ENCODE measurements at regions not wholly inside any gene's neighbourhood (a gene's known extent, or its start where the extent isn't known, plus 50 kb on each side); places are given as distances from the start of the nearest gene placed in this dataset.

- Histone ChIP-seq H3K4me3 (ENCODE audit: control insufficient read depth in 1 of 7, extremely low read depth in 1 of 7, insufficient read depth in 4 of 7, low read depth in 2 of 7, low read length in 6 of 7) (no peak overlapping the region), H3K4me1 (ENCODE audit: control extremely low read depth in 1 of 4, control insufficient read depth in 4 of 4, insufficient read depth in 4 of 4, low read length in 3 of 4) (no peaks in the 10 kb centered on the region), H3K27ac (ENCODE audit: insufficient read depth in 1 of 2, low read depth in 1 of 2, low read length in 2 of 2, poor library complexity in 1 of 2, severe bottlenecking in 2 of 2) (no peak overlapping the region), H3K36me3 (ENCODE audit: control insufficient read depth in 4 of 4, insufficient read depth in 4 of 4, low read length in 3 of 4) (no peaks in the 10 kb centered on the region), H3K9me3 (ENCODE audit: control extremely low read depth in 1 of 5, control insufficient read depth in 4 of 5, insufficient read depth in 2 of 5, low read depth in 1 of 5, low read length in 4 of 5) (peaks cover 0 to 1% (median 0%) of the 10 kb centered on the region in 5 experiments), H3K27me3 (replicated peaks in 2 of 5; ENCODE audit: control insufficient read depth in 4 of 5, insufficient read depth in 5 of 5, low read length in 4 of 5) (no peaks in the 10 kb centered on the region)
- POLR2A ChIA-PET, result no interaction called here
- CTCF ChIA-PET, result no interaction called here
- DNase-seq, result no peak
Measured at GRCh38 chr2:208638059-208638458, 231.5 kb downstream of the PTH2R start.

GRCh38 chr2:208642125-208642779 lies 235.7 kb downstream of the PTH2R start:
- no peak overlapping the region for H3K27ac ChIP-seq (ENCODE audit: insufficient read depth in 1 of 2, low read depth in 1 of 2, low read length in 2 of 2, poor library complexity in 1 of 2, severe bottlenecking in 2 of 2)
- WGBS (ENCODE audit: insufficient coverage), result no CpG with 5 or more reads among the region's 2 CpGs
- CTCF ChIA-PET, result no interaction called here
- DNase-seq, result no peak
- H3K9me3 ChIP-seq (ENCODE audit: control extremely low read depth in 1 of 5, control insufficient read depth in 4 of 5, insufficient read depth in 2 of 5, low read depth in 1 of 5, low read length in 4 of 5), result no peaks in the 10 kb centered on the region
- no peaks in the 10 kb centered on the region for H3K27me3 ChIP-seq (replicated peaks in 2 of 5; ENCODE audit: control insufficient read depth in 4 of 5, insufficient read depth in 5 of 5, low read length in 4 of 5)
- no peaks in the 10 kb centered on the region for H3K36me3 ChIP-seq (ENCODE audit: control insufficient read depth in 4 of 4, insufficient read depth in 4 of 4, low read length in 3 of 4)
- no peaks in the 10 kb centered on the region for H3K4me1 ChIP-seq (ENCODE audit: control extremely low read depth in 1 of 4, control insufficient read depth in 4 of 4, insufficient read depth in 4 of 4, low read length in 3 of 4)
- no peak overlapping the region for H3K4me3 ChIP-seq (ENCODE audit: control insufficient read depth in 1 of 7, extremely low read depth in 1 of 7, insufficient read depth in 4 of 7, low read depth in 2 of 7, low read length in 6 of 7)
- POLR2A ChIA-PET, result interaction anchor here (0.6 kb wide), 1 partner anchor 38 kb away, joined by 3 read pairs; no protein-coding TSS in a partner anchor

GRCh38 chr2:208643145-208643544 lies 236.6 kb downstream of the PTH2R start:
- Histone ChIP-seq H3K9me3 (ENCODE audit: control extremely low read depth in 1 of 5, control insufficient read depth in 4 of 5, insufficient read depth in 2 of 5, low read depth in 1 of 5, low read length in 4 of 5) (no peaks in the 10 kb centered on the region), H3K4me3 (ENCODE audit: control insufficient read depth in 1 of 7, extremely low read depth in 1 of 7, insufficient read depth in 4 of 7, low read depth in 2 of 7, low read length in 6 of 7) (no peak overlapping the region), H3K27ac (ENCODE audit: insufficient read depth in 1 of 2, low read depth in 1 of 2, low read length in 2 of 2, poor library complexity in 1 of 2, severe bottlenecking in 2 of 2) (no peak overlapping the region), H3K27me3 (replicated peaks in 2 of 5; ENCODE audit: control insufficient read depth in 4 of 5, insufficient read depth in 5 of 5, low read length in 4 of 5) (no peaks in the 10 kb centered on the region), H3K4me1 (ENCODE audit: control extremely low read depth in 1 of 4, control insufficient read depth in 4 of 4, insufficient read depth in 4 of 4, low read length in 3 of 4) (no peaks in the 10 kb centered on the region), H3K36me3 (ENCODE audit: control insufficient read depth in 4 of 4, insufficient read depth in 4 of 4, low read length in 3 of 4) (no peaks in the 10 kb centered on the region)
- no peak for DNase-seq
- POLR2A ChIA-PET, result no interaction called here
- CTCF ChIA-PET, result no interaction called here
- WGBS (ENCODE audit: insufficient coverage), result no CpG with 5 or more reads among the region's 1 CpG

- no peak overlapping the region for H3K4me3 ChIP-seq (ENCODE audit: control insufficient read depth in 1 of 7, extremely low read depth in 1 of 7, insufficient read depth in 4 of 7, low read depth in 2 of 7, low read length in 6 of 7)
- H3K4me1 ChIP-seq (ENCODE audit: control extremely low read depth in 1 of 4, control insufficient read depth in 4 of 4, insufficient read depth in 4 of 4, low read length in 3 of 4), result no peaks in the 10 kb centered on the region
- no peaks in the 10 kb centered on the region for H3K9me3 ChIP-seq (ENCODE audit: control extremely low read depth in 1 of 5, control insufficient read depth in 4 of 5, insufficient read depth in 2 of 5, low read depth in 1 of 5, low read length in 4 of 5)
- ChIA-PET CTCF (no interaction called here), POLR2A (no interaction called here)
- no peak overlapping the region for H3K27ac ChIP-seq (ENCODE audit: insufficient read depth in 1 of 2, low read depth in 1 of 2, low read length in 2 of 2, poor library complexity in 1 of 2, severe bottlenecking in 2 of 2)
- H3K36me3 ChIP-seq (ENCODE audit: control insufficient read depth in 4 of 4, insufficient read depth in 4 of 4, low read length in 3 of 4), result no peaks in the 10 kb centered on the region
- WGBS (ENCODE audit: insufficient coverage), result no CpG with 5 or more reads among the region's 1 CpG
- H3K27me3 ChIP-seq (replicated peaks in 2 of 5; ENCODE audit: control insufficient read depth in 4 of 5, insufficient read depth in 5 of 5, low read length in 4 of 5), result no peaks in the 10 kb centered on the region
- DNase-seq, result no peak
Measured at GRCh38 chr2:208645226-208645625, 238.6 kb downstream of the PTH2R start.

GRCh38 chr2:208648368-208648767 lies 241.8 kb downstream of the PTH2R start:
- Histone ChIP-seq H3K36me3 (ENCODE audit: control insufficient read depth in 4 of 4, insufficient read depth in 4 of 4, low read length in 3 of 4) (no peaks in the 10 kb centered on the region), H3K27me3 (replicated peaks in 2 of 5; ENCODE audit: control insufficient read depth in 4 of 5, insufficient read depth in 5 of 5, low read length in 4 of 5) (no peaks in the 10 kb centered on the region), H3K9me3 (ENCODE audit: control extremely low read depth in 1 of 5, control insufficient read depth in 4 of 5, insufficient read depth in 2 of 5, low read depth in 1 of 5, low read length in 4 of 5) (no peaks in the 10 kb centered on the region), H3K27ac (ENCODE audit: insufficient read depth in 1 of 2, low read depth in 1 of 2, low read length in 2 of 2, poor library complexity in 1 of 2, severe bottlenecking in 2 of 2) (no peak overlapping the region), H3K4me1 (ENCODE audit: control extremely low read depth in 1 of 4, control insufficient read depth in 4 of 4, insufficient read depth in 4 of 4, low read length in 3 of 4) (no peaks in the 10 kb centered on the region), H3K4me3 (ENCODE audit: control insufficient read depth in 1 of 7, extremely low read depth in 1 of 7, insufficient read depth in 4 of 7, low read depth in 2 of 7, low read length in 6 of 7) (no peak overlapping the region)
- DNase-seq, result no peak
- CTCF ChIA-PET, result no interaction called here
- POLR2A ChIA-PET, result no interaction called here
- no CpG with 5 or more reads among the region's 4 CpGs for WGBS (ENCODE audit: insufficient coverage)

GRCh38 chr2:208653383-208653782 lies 246.8 kb downstream of the PTH2R start:
- ChIA-PET POLR2A (no interaction called here), CTCF (no interaction called here)
- Histone ChIP-seq H3K4me3 (ENCODE audit: control insufficient read depth in 1 of 7, extremely low read depth in 1 of 7, insufficient read depth in 4 of 7, low read depth in 2 of 7, low read length in 6 of 7) (no peak overlapping the region), H3K4me1 (ENCODE audit: control extremely low read depth in 1 of 4, control insufficient read depth in 4 of 4, insufficient read depth in 4 of 4, low read length in 3 of 4) (no peaks in the 10 kb centered on the region), H3K36me3 (ENCODE audit: control insufficient read depth in 4 of 4, insufficient read depth in 4 of 4, low read length in 3 of 4) (no peaks in the 10 kb centered on the region), H3K27me3 (replicated peaks in 2 of 5; ENCODE audit: control insufficient read depth in 4 of 5, insufficient read depth in 5 of 5, low read length in 4 of 5) (no peaks in the 10 kb centered on the region), H3K27ac (ENCODE audit: insufficient read depth in 1 of 2, low read depth in 1 of 2, low read length in 2 of 2, poor library complexity in 1 of 2, severe bottlenecking in 2 of 2) (no peak overlapping the region), H3K9me3 (ENCODE audit: control extremely low read depth in 1 of 5, control insufficient read depth in 4 of 5, insufficient read depth in 2 of 5, low read depth in 1 of 5, low read length in 4 of 5) (no peaks in the 10 kb centered on the region)
- WGBS (ENCODE audit: insufficient coverage), result no CpG with 5 or more reads among the region's 3 CpGs
- DNase-seq, result no peak

GRCh38 chr2:208654056-208654455 lies 247.5 kb downstream of the PTH2R start:
- Histone ChIP-seq H3K4me3 (ENCODE audit: control insufficient read depth in 1 of 7, extremely low read depth in 1 of 7, insufficient read depth in 4 of 7, low read depth in 2 of 7, low read length in 6 of 7) (no peak overlapping the region), H3K27me3 (replicated peaks in 2 of 5; ENCODE audit: control insufficient read depth in 4 of 5, insufficient read depth in 5 of 5, low read length in 4 of 5) (no peaks in the 10 kb centered on the region), H3K4me1 (ENCODE audit: control extremely low read depth in 1 of 4, control insufficient read depth in 4 of 4, insufficient read depth in 4 of 4, low read length in 3 of 4) (no peaks in the 10 kb centered on the region), H3K27ac (ENCODE audit: insufficient read depth in 1 of 2, low read depth in 1 of 2, low read length in 2 of 2, poor library complexity in 1 of 2, severe bottlenecking in 2 of 2) (no peak overlapping the region), H3K9me3 (ENCODE audit: control extremely low read depth in 1 of 5, control insufficient read depth in 4 of 5, insufficient read depth in 2 of 5, low read depth in 1 of 5, low read length in 4 of 5) (no peaks in the 10 kb centered on the region), H3K36me3 (ENCODE audit: control insufficient read depth in 4 of 4, insufficient read depth in 4 of 4, low read length in 3 of 4) (no peaks in the 10 kb centered on the region)
- CTCF ChIA-PET, result no interaction called here
- POLR2A ChIA-PET, result no interaction called here
- no peak for DNase-seq

Data from common myeloid progenitor, CD34-positive (primary cell).